GM23248 (cell line): ENCODE measurements at regions not wholly inside any gene's neighbourhood (a gene's known extent, or its start where the extent isn't known, plus 50 kb on each side); places are given as distances from the start of the nearest gene placed in this dataset.

ENCODE experiments used
- DNase-seq: peaks from one replicate; pipeline ENCODE4 v3.0.0-alpha.2; 2015
- H2AFZ ChIP-seq: fragments of 200-600 bp; sonication (generic); 2 replicates; pipeline ENCODE4 v1.6.1; 2016; ENCODE audit warnings: antibody characterized with exemption
- H3F3A ChIP-seq: fragments of 200-600 bp; sonication (generic); 2 replicates; pipeline ENCODE4 v1.6.1; 2016; ENCODE audit warnings: mild to moderate bottlenecking, antibody characterized with exemption, mixed run types; ENCODE audit not compliant: insufficient read depth
- H3K27ac ChIP-seq: fragments of 200-600 bp; sonication (generic); 2 replicates; pipeline ENCODE4 v1.5.1; 2016; ENCODE audit warnings: mild to moderate bottlenecking
- H3K27me3 ChIP-seq: fragments of 200-600 bp; sonication (generic); replicated peaks from 2 replicates; pipeline ENCODE4 v1.6.1; 2016; ENCODE audit warnings: mild to moderate bottlenecking; ENCODE audit not compliant: insufficient read depth
- H3K36me3 ChIP-seq: fragments of 200-600 bp; sonication (generic); 2 replicates; pipeline ENCODE4 v1.6.1; 2016; ENCODE audit warnings: low read depth, mild to moderate bottlenecking
- H3K4me1 ChIP-seq: fragments of 200-600 bp; sonication (generic); 2 replicates; pipeline ENCODE4 v1.6.1; 2016; ENCODE audit warnings: mild to moderate bottlenecking; ENCODE audit not compliant: insufficient read depth
- H3K4me2 ChIP-seq: fragments of 200-600 bp; sonication (generic); one replicate; pipeline ENCODE4 v1.6.1; 2016; ENCODE audit warnings: mild to moderate bottlenecking; ENCODE audit not compliant: unreplicated experiment
- H3K4me3 ChIP-seq: fragments of 200-600 bp; sonication (generic); 2 replicates; pipeline ENCODE4 v1.5.1; 2016; ENCODE audit warnings: mild to moderate bottlenecking
- H3K79me2 ChIP-seq: fragments of 200-600 bp; sonication (generic); 2 replicates; pipeline ENCODE4 v1.6.1; 2016; ENCODE audit warnings: mild to moderate bottlenecking; ENCODE audit not compliant: insufficient read depth
- H3K9ac ChIP-seq: fragments of 200-600 bp; sonication (generic); 2 replicates; pipeline ENCODE4 v1.6.1; 2016; ENCODE audit warnings: mild to moderate bottlenecking
- H3K9me2 ChIP-seq: fragments of 200-600 bp; sonication (generic); 2 replicates; pipeline ENCODE4 v1.6.1; 2016; ENCODE audit warnings: mixed run types, mild to moderate bottlenecking, moderate library complexity; ENCODE audit not compliant: insufficient read depth
- H3K9me3 ChIP-seq: fragments of 200-600 bp; sonication (generic); one replicate; pipeline ENCODE4 v1.6.1; 2017; ENCODE audit warnings: low read depth
- H4K20me1 ChIP-seq: fragments of 200-600 bp; sonication (generic); 2 replicates; pipeline ENCODE4 v1.6.0; 2016; ENCODE audit not compliant: insufficient read depth
- EZH2 ChIP-seq: fragments of 200-600 bp; sonication (generic); IDR thresholded peaks from 2 replicates; pipeline ENCODE4 v1.6.1; 2018; ENCODE audit warnings: antibody characterized with exemption, mild to moderate bottlenecking; ENCODE audit not compliant: insufficient read depth, poor library complexity, severe bottlenecking
- EZH2phosphoT487 ChIP-seq: fragments of 200-600 bp; sonication (generic); IDR thresholded peaks from 2 replicates; pipeline ENCODE4 v1.6.1; 2018; ENCODE audit warnings: antibody characterized with exemption, moderate library complexity, mild to moderate bottlenecking, low read depth; ENCODE audit not compliant: insufficient read depth
- WGBS, 2 experiments: methylation state at CpG; one replicate each; pipeline ENCODE4 v1.1.6; 2015 to 2017; ENCODE audit warnings: low lambda C conversion rate in 2 of 2, low coverage in 1 of 2; ENCODE audit errors: missing lambda C conversion rate in 2 of 2; 5-methylcytosine and 5-hydroxymethylcytosine counted together
- in situ Hi-C: fragments of 300-500 bp; cut with MboI; formaldehyde crosslinking; loops from 2 replicates; pipeline ENCODE4 v1.15.0; 2020

DNA sequence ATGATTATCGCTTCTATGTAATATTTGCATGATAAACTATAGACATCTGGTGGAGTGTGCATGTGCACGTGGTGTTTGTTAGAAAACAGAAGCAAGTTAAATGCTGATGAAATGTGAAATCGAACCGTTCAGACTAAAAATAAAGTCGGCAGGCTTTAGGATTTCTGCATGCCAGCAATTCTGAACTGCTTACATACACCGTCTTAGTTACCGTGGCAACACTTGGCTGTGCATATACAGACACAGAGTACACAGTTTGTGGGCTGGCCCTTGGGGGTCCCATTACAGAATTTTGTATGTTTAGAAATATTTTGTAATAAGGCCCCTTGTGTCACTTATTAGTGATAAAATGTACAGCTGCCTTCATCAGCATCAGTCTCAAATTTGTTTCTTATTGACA lies 605.5 kb downstream of the RBFOX1 start:
- no peak overlapping the region for H3K27ac ChIP-seq
- no peak overlapping the region for H2AFZ ChIP-seq
- H3K4me3 ChIP-seq, result no peak overlapping the region
- no peaks in the 10 kb centered on the region for H3K4me1 ChIP-seq
- no peaks in the 10 kb centered on the region for H3K9me3 ChIP-seq
- no peaks in the 10 kb centered on the region for H3K27me3 ChIP-seq
- H3K4me2 ChIP-seq, result no peak overlapping the region
- DNase-seq, result no peak
- H3K79me2 ChIP-seq, result no peaks in the 10 kb centered on the region
- TF ChIP-seq EZH2 (no peak), EZH2phosphoT487 (no peak)
- no peaks in the 10 kb centered on the region for H3K9me2 ChIP-seq
- WGBS, 2 experiments, result 1 to 3% methylated on average over 7 of the region's 7 CpGs
- no peak overlapping the region for H3K9ac ChIP-seq
- no peaks in the 10 kb centered on the region for H3K36me3 ChIP-seq
- no peaks in the 10 kb centered on the region for H3F3A ChIP-seq
- no peaks in the 10 kb centered on the region for H4K20me1 ChIP-seq
- in situ Hi-C loops, result no loop called here

DNA sequence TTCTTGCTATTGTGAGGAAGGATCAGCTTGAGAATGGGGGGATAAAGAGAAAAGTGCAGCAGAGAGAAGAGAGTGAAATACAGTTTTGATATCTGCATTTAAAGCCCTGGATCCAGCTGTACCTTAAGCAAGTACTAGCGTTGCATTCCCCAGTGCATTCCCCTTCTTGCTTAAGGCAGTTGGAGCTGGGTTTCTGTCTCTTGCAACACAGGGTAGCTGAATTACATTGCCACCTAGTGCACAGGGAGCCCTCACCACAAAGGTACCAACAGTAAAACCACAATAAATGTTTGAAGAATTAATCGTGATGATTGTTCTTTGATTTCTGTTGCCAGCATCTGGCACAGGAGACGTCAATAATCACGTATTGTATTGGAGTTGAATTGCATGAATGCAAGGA lies 588.7 kb downstream of the RBFOX1 start:
- Histone ChIP-seq H2AFZ (no peak overlapping the region), H3K4me2 (no peak overlapping the region), H3F3A (no peaks in the 10 kb centered on the region), H4K20me1 (no peaks in the 10 kb centered on the region), H3K4me3 (no peak overlapping the region), H3K9me3 (no peaks in the 10 kb centered on the region), H3K79me2 (no peaks in the 10 kb centered on the region), H3K4me1 (no peaks in the 10 kb centered on the region), H3K9ac (no peak overlapping the region), H3K36me3 (no peaks in the 10 kb centered on the region), H3K27me3 (no peaks in the 10 kb centered on the region), H3K27ac (no peak overlapping the region), H3K9me2 (no peaks in the 10 kb centered on the region)
- TF ChIP-seq EZH2, result no peak
- TF ChIP-seq EZH2phosphoT487, result no peak
- DNase-seq, result no peak
- in situ Hi-C loops, result no loop called here
- WGBS, 2 experiments, result 1 to 6% methylated on average over 4 of the region's 4 CpGs

DNA sequence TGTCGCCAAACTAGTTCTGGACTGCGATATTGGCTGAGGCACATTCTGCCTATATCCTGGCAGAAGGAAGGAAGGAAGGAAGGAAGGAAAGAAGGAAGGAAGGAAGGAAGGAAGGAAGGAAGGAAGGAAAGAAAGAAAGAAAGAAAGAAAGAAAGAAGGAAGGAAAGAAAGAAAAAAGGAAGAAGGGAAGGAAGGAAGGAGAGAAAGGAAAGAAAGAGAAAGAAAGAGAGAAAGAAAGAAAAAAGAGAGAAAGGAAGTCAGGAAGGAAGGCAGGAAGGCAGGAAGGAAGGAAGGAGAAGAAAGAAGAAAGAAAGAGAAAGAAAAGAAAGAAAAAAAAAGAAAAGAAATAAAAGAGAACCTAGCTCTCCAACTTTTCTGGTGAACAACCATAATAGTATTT lies 587.1 kb downstream of the RBFOX1 start:
- H3K27ac ChIP-seq, result no peak overlapping the region
- no peaks in the 10 kb centered on the region for H4K20me1 ChIP-seq
- H3K4me2 ChIP-seq, result no peak overlapping the region
- no peaks in the 10 kb centered on the region for H3K36me3 ChIP-seq
- H3K9me3 ChIP-seq, result no peaks in the 10 kb centered on the region
- 44 to 55% methylated on average over 2 of the region's 2 CpGs for WGBS, 2 experiments
- H3K79me2 ChIP-seq, result no peaks in the 10 kb centered on the region
- no peaks in the 10 kb centered on the region for H3F3A ChIP-seq
- no peaks in the 10 kb centered on the region for H3K9me2 ChIP-seq
- no peak overlapping the region for H3K4me3 ChIP-seq
- no peaks in the 10 kb centered on the region for H3K27me3 ChIP-seq
- H2AFZ ChIP-seq, result no peak overlapping the region
- in situ Hi-C loops, result no loop called here
- no peaks in the 10 kb centered on the region for H3K4me1 ChIP-seq
- TF ChIP-seq EZH2 (no peak), EZH2phosphoT487 (no peak)
- H3K9ac ChIP-seq, result no peak overlapping the region
- no peak for DNase-seq

DNA sequence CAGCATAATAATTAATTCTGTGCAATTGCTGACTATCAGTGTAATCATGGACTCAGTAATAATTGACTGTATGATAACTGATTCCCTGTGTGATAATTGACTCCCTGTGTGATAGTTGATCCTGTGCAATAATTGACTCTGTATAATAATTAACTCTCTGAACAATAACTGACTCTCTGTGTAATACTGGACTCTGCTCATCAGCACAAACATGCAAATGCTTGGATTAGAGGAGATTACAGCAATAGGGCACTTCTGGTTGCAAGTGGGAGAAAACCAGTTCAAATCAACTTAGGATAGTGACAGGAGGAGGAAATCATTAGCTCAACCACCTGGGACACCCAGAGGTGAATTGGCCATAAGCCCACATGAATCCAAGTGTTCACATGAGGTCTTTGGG lies 582.1 kb downstream of the RBFOX1 start:
- Histone ChIP-seq H3K4me2 (no peak overlapping the region), H3K27me3 (no peaks in the 10 kb centered on the region), H3K4me1 (no peaks in the 10 kb centered on the region), H3F3A (no peaks in the 10 kb centered on the region), H2AFZ (no peak overlapping the region), H4K20me1 (no peaks in the 10 kb centered on the region), H3K9me2 (no peaks in the 10 kb centered on the region), H3K9ac (no peak overlapping the region), H3K27ac (no peak overlapping the region), H3K79me2 (no peaks in the 10 kb centered on the region), H3K4me3 (no peak overlapping the region), H3K9me3 (no peaks in the 10 kb centered on the region), H3K36me3 (no peaks in the 10 kb centered on the region)
- in situ Hi-C loops, result no loop called here
- TF ChIP-seq EZH2phosphoT487 (no peak), EZH2 (no peak)
- no peak for DNase-seq

- Histone ChIP-seq H3K9me2 (no peaks in the 10 kb centered on the region), H3K4me2 (no peak overlapping the region), H2AFZ (no peak overlapping the region), H3K4me3 (no peak overlapping the region), H3K4me1 (no peaks in the 10 kb centered on the region), H3K27me3 (no peaks in the 10 kb centered on the region), H3K27ac (no peak overlapping the region), H3K36me3 (no peaks in the 10 kb centered on the region), H3K79me2 (no peaks in the 10 kb centered on the region), H3F3A (no peaks in the 10 kb centered on the region), H4K20me1 (no peaks in the 10 kb centered on the region), H3K9me3 (no peaks in the 10 kb centered on the region), H3K9ac (no peak overlapping the region)
- in situ Hi-C loops, result no loop called here
- 38 to 40% methylated on average over 3 of the region's 3 CpGs for WGBS, 2 experiments
- no peak for TF ChIP-seq EZH2
- no peak for TF ChIP-seq EZH2phosphoT487
- no peak for DNase-seq
Measured at GRCh38 chr16:7912132-7912531, 579.5 kb downstream of the RBFOX1 start.
